HL-60 (cell line): ENCODE measurements at regions not wholly inside any gene's neighbourhood (a gene's known extent, or its start where the extent isn't known, plus 50 kb on each side); places are given as distances from the start of the nearest gene placed in this dataset.

Source experiments
- CTCF ChIP-seq: IDR thresholded peaks from one replicate; pipeline ENCODE4 v1.5.1; 2011; ENCODE audit warnings: low read length, control low read depth, inconsistent platforms; ENCODE audit not compliant: insufficient read depth
- POLR2AphosphoS5 ChIP-seq: IDR thresholded peaks from 2 replicates; pipeline ENCODE4 v1.6.1; 2012; ENCODE audit warnings: low read depth
- REST ChIP-seq: IDR thresholded peaks from 2 replicates; pipeline ENCODE4 v1.6.1; 2012; ENCODE audit warnings: low read depth; ENCODE audit not compliant: insufficient replicate concordance

- TF ChIP-seq CTCF (no peak), REST (no peak), POLR2AphosphoS5 (no peak)
Observed at GRCh38 chr9:108412755-108413154, 443.0 kb downstream of the ACTL7B start.
